Hepatocyte (in vitro differentiated cells): ENCODE measurements at regions not wholly inside any gene's neighbourhood (a gene's known extent, or its start where the extent isn't known, plus 50 kb on each side); places are given as distances from the start of the nearest gene placed in this dataset.

Experiments used
- DNase-seq: peaks from one replicate; pipeline ENCODE4 v3.0.0-alpha.2; 2016; ENCODE audit warnings: low spot score
- H2AFZ ChIP-seq: fragments of 200-600 bp; sonication (generic); 2 replicates; pipeline ENCODE4 v1.6.0; 2016; ENCODE audit warnings: antibody characterized with exemption, mild to moderate bottlenecking
- H3K27ac ChIP-seq: fragments of 200-600 bp; sonication (generic); 2 replicates; pipeline ENCODE4 v1.5.1; 2016; ENCODE audit warnings: mild to moderate bottlenecking
- H3K27me3 ChIP-seq: fragments of 200-600 bp; sonication (generic); 2 replicates; pipeline ENCODE4 v1.6.1; 2016
- H3K36me3 ChIP-seq: fragments of 200-600 bp; sonication (generic); replicated peaks from 2 replicates; pipeline ENCODE4 v1.5.1; 2016; ENCODE audit warnings: low read depth; ENCODE audit not compliant: insufficient read depth
- H3K4me1 ChIP-seq: fragments of 200-600 bp; sonication (generic); 2 replicates; pipeline ENCODE4 v1.5.1; 2016; ENCODE audit warnings: mild to moderate bottlenecking, moderate library complexity; ENCODE audit not compliant: insufficient read depth
- H3K4me2 ChIP-seq: fragments of 200-600 bp; sonication (generic); 2 replicates; pipeline ENCODE4 v1.6.0; 2016
- H3K4me3 ChIP-seq: fragments of 200-600 bp; sonication (generic); 2 replicates; pipeline ENCODE4 v1.5.1; 2016; ENCODE audit warnings: mild to moderate bottlenecking
- H3K79me2 ChIP-seq: fragments of 200-600 bp; sonication (generic); 2 replicates; pipeline ENCODE4 v1.6.0; 2017; ENCODE audit warnings: mild to moderate bottlenecking
- H3K9me2 ChIP-seq: fragments of 200-600 bp; sonication (generic); replicated peaks from 2 replicates; pipeline ENCODE4 v1.6.0; 2017; ENCODE audit warnings: mild to moderate bottlenecking; ENCODE audit not compliant: insufficient read depth
- H3K9me3 ChIP-seq: fragments of 200-600 bp; sonication (generic); 2 replicates; pipeline ENCODE4 v1.5.1; 2016; ENCODE audit warnings: low read depth, mild to moderate bottlenecking
- H4K20me1 ChIP-seq: fragments of 200-600 bp; sonication (generic); 2 replicates; pipeline ENCODE4 v1.6.0; 2016; ENCODE audit warnings: mild to moderate bottlenecking; ENCODE audit not compliant: insufficient read depth, poor library complexity, severe bottlenecking
- EZH2 ChIP-seq: fragments of 200-600 bp; sonication (generic); IDR thresholded peaks from 2 replicates; pipeline ENCODE4 v1.6.1; 2016; ENCODE audit warnings: antibody characterized with exemption, mild to moderate bottlenecking, borderline replicate concordance
- EZH2phosphoT487 ChIP-seq: fragments of 200-600 bp; sonication (generic); IDR thresholded peaks from one replicate; pipeline ENCODE4 v1.6.1; 2018; ENCODE audit warnings: antibody characterized with exemption, mild to moderate bottlenecking, low read depth, moderate library complexity; ENCODE audit not compliant: unreplicated experiment, severe bottlenecking
- WGBS: methylation state at CpG from one replicate; pipeline ENCODE4 v1.1.6; 2016; ENCODE audit warnings: low lambda C conversion rate; ENCODE audit errors: missing lambda C conversion rate; 5-methylcytosine and 5-hydroxymethylcytosine counted together
- TF ChIP-seq, protein P1 (sequence below): fragments of 200-600 bp; sonication (generic); IDR thresholded peaks from 2 replicates; pipeline ENCODE4 v1.5.1; 2016; ENCODE audit warnings: antibody characterized with exemption, mild to moderate bottlenecking; ENCODE audit not compliant: poor library complexity

DNA sequence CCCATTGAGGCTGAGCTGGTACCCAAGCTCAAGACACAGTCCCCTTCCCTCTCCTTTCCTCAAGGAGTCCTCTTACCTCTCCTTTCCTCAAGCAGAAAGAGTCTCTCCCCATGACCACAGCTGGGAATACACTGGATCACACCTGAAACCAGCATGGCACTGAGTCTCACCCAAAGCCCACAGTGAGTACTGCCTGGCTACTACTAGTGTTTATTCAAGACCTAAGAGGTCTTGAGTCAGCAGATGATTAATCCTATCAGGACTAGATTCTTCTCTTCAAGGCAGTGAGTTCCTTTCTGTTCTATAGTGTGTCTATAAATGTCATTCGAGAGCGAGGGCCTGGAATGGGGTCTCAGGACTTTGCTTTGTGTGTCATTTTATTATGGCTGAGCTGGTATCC, 111.4 kb downstream of the METTL4 start:
- H3K9me3 ChIP-seq: no peaks in the 10 kb centered on the region
- no peaks in the 10 kb centered on the region for H3K27me3 ChIP-seq
- H4K20me1 ChIP-seq: no peaks in the 10 kb centered on the region
- no peaks in the 10 kb centered on the region for H3K79me2 ChIP-seq
- no peak overlapping the region for H3K4me2 ChIP-seq
- no peak for DNase-seq
- H3K9me2 ChIP-seq: no peaks in the 10 kb centered on the region
- 92% methylated on average over 2 of the region's 2 CpGs for WGBS
- TF ChIP-seq EZH2phosphoT487 (no peak), EZH2 (no peak)
- TF ChIP-seq, protein P1, sequence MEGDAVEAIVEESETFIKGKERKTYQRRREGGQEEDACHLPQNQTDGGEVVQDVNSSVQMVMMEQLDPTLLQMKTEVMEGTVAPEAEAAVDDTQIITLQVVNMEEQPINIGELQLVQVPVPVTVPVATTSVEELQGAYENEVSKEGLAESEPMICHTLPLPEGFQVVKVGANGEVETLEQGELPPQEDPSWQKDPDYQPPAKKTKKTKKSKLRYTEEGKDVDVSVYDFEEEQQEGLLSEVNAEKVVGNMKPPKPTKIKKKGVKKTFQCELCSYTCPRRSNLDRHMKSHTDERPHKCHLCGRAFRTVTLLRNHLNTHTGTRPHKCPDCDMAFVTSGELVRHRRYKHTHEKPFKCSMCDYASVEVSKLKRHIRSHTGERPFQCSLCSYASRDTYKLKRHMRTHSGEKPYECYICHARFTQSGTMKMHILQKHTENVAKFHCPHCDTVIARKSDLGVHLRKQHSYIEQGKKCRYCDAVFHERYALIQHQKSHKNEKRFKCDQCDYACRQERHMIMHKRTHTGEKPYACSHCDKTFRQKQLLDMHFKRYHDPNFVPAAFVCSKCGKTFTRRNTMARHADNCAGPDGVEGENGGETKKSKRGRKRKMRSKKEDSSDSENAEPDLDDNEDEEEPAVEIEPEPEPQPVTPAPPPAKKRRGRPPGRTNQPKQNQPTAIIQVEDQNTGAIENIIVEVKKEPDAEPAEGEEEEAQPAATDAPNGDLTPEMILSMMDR: no peak
- no peak overlapping the region for H3K4me3 ChIP-seq
- H2AFZ ChIP-seq: no peak overlapping the region
- H3K27ac ChIP-seq: no peak overlapping the region
- H3K4me1 ChIP-seq: no peaks in the 10 kb centered on the region
- H3K36me3 ChIP-seq: no peaks in the 10 kb centered on the region

DNA sequence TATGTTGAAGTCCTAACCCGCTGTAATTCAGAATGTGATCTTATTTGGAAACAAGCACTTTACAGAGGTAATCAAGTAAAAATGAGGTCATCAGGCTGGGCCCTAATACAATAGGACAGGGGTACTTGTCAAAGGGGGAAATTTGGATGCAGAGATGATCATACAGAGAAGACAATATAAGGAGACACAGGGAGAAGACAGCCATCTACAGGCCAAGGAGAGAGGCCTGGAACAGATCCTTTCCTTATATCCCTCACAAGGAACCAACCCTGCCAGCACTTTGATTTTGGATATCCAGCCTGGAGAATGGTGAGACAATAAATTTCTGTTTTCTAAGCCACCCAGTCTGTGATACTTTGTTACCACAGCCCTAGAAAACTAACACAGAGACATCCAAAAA, 104.3 kb downstream of the METTL4 start:
- Histone ChIP-seq H3K9me3 (no peaks in the 10 kb centered on the region), H3K4me3 (no peak overlapping the region), H3K36me3 (no peaks in the 10 kb centered on the region), H2AFZ (no peak overlapping the region), H3K9me2 (no peaks in the 10 kb centered on the region), H3K4me1 (no peaks in the 10 kb centered on the region), H4K20me1 (no peaks in the 10 kb centered on the region), H3K79me2 (no peaks in the 10 kb centered on the region), H3K27ac (no peak overlapping the region), H3K27me3 (no peaks in the 10 kb centered on the region), H3K4me2 (no peak overlapping the region)
- WGBS: 96% methylated on average over 1 of the region's 1 CpG
- DNase-seq: no peak
- no peak for TF ChIP-seq EZH2phosphoT487
- TF ChIP-seq, protein P1: no peak
- TF ChIP-seq EZH2: no peak

DNA sequence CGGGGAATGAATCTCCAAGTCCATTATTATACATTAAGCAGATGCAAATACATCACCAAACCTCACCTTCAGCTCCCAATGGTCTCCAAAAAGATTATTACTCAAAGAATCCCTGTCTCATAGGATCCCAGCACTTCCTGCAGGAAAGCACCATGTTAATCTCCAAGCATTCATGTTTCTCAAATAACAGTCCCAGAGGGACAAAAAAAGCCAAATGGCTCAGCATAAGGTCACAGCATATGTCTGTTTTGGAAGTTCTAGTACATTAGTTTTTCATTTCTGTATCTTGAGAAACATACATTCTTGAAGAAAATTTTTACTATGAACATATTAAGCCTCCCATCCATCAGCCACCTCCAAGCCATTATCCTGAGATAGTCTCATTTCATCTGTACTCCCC, 103.3 kb downstream of the METTL4 start:
- H3K79me2 ChIP-seq: no peaks in the 10 kb centered on the region
- TF ChIP-seq EZH2phosphoT487 (no peak), EZH2 (no peak)
- TF ChIP-seq, protein P1: no peak
- H3K4me1 ChIP-seq: no peaks in the 10 kb centered on the region
- no peaks in the 10 kb centered on the region for H3K27me3 ChIP-seq
- no peak overlapping the region for H2AFZ ChIP-seq
- H3K27ac ChIP-seq: no peak overlapping the region
- no peaks in the 10 kb centered on the region for H3K9me2 ChIP-seq
- no peak overlapping the region for H3K4me3 ChIP-seq
- no peak for DNase-seq
- no peaks in the 10 kb centered on the region for H4K20me1 ChIP-seq
- no peak overlapping the region for H3K4me2 ChIP-seq
- no peaks in the 10 kb centered on the region for H3K36me3 ChIP-seq
- 76% methylated on average over 1 of the region's 1 CpG for WGBS
- H3K9me3 ChIP-seq: no peaks in the 10 kb centered on the region

DNA sequence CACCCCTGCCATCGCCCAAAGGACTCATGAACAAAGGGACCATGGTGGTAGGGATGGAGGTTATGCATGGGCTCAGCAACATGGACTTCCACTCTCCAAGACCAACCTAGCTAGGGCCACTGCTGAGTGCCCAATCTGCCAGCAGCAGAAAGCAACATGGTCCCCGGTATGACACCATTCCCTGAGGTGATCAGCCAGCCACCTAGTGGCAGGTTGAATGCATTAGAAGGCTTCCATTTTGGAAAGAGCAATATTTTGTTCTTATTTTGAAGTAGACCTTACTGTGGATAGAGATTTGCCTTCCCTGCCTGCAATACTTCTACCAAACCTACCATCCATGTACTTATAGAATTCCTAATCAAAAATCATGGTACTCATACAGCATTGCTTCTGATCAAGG, 99.8 kb downstream of the METTL4 start:
- H4K20me1 ChIP-seq: no peaks in the 10 kb centered on the region
- H3K4me1 ChIP-seq: no peaks in the 10 kb centered on the region
- H3K4me2 ChIP-seq: no peak overlapping the region
- no peak for DNase-seq
- TF ChIP-seq, protein P1: no peak
- H3K36me3 ChIP-seq: no peaks in the 10 kb centered on the region
- WGBS: 94% methylated on average over 2 of the region's 2 CpGs
- H3K9me3 ChIP-seq: no peaks in the 10 kb centered on the region
- H3K4me3 ChIP-seq: no peak overlapping the region
- no peak overlapping the region for H3K27ac ChIP-seq
- no peak overlapping the region for H2AFZ ChIP-seq
- no peaks in the 10 kb centered on the region for H3K27me3 ChIP-seq
- no peaks in the 10 kb centered on the region for H3K79me2 ChIP-seq
- H3K9me2 ChIP-seq: no peaks in the 10 kb centered on the region
